Right kidney (tissue), 1 donor: ENCODE measurements at regions not wholly inside any gene's neighbourhood (a gene's known extent, or its start where the extent isn't known, plus 50 kb on each side); places are given as distances from the start of the nearest gene placed in this dataset.
"Not testable (repeated sequence)": the region's sequence is repeated elsewhere in the genome, so short reads cannot be mapped to it uniquely, and the experiment has no call there.

Experiments
- DNase-seq: peaks from one replicate; pipeline ENCODE4 v3.0.0-alpha.2; 2016

DNA sequence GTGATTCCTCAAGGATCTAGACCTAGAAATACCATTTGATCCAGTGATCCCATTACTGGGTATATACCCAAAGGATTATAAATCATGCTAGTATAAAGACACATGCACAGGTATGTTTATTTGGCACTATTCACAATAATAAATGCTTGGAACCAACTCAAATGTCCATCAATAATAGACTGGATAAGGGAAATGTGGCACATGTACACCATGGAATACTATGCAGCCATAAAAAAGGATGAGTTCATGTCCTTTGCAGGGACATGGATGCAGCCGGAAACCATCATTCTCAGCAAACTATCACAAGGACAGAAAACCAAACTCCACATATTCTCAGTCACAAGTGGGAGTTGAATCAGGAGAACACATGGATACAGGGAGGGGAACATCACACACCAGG lies 183.8 kb upstream of the ETV3 start:
- not testable (repeated sequence) for DNase-seq

DNA sequence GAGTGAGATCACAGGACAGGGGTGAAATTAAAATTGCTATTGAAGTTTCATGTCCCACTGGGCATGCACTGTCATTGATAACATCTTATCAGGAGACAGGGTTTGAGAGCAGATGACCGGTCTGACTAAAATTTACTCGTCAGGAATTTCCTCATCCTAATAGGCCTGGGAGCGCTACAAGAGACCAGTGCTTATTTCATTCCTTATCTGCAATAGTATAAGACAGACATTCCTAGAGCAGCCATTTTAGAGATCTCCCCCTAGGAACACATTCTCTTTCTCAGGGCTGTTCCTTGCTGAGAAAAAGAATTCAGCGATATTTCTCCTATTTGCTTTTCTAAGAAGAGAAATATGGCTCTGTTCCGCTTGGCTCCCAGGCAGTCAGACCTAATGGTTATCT lies 181.4 kb upstream of the ETV3 start:
- no peak for DNase-seq

DNA sequence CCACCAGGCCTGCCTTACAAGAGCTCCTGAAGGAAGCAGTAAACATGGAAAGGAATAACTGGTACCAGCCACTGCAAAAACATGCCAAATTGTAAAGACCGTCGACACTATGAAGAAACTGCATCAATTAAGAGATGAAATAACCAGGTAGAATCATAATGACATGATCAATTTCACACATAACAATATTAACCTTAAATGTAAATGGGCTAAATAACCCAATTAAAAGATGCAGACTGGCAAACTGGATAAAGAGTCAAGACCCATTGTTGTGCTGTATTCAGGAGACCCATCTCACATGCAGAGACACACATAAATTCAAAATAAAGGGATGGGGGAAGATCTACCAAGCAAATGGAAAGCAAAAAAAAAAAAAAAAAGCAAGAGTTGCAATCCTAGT lies 179.0 kb upstream of the ETV3 start:
- DNase-seq, result not testable (repeated sequence)

DNA sequence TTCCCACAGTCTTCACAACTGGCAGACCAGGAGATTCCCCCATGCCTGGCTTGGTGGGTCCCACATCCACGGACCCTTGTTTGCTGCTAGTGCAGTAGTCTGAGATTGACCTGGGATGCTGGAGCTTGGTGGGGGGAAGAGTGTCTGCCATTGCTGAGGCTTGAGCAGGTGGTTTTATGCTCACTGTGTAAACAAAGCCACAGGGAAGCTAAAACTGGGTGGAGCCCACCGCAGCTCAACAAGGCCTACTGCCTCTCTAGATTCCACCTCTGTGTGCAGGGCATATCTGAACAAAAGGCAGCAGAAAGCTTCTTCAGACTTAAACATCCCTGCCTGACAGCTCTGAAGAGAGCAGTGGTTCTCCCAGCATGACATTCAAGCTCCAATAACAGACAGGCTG lies 177.3 kb upstream of the ETV3 start:
- DNase-seq, result no peak

DNA sequence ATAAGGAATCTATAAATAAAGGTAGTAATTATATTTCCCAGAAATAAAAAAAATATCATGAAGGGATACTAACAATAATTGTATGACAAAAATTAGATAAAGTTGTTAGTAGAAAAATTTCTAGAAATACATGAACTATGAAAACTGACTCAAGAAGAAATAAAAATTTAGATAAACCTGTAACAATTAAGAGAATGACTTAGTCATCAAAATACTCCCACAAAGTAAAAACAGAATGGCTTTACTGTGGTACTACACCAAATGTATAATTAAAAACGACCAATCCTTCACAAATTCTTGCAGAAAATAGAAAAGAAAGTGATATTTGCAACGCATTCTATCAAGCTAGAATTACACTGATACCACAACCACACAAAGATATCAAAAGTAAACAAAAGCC lies 176.2 kb upstream of the ETV3 start:
- DNase-seq, result no peak

DNA sequence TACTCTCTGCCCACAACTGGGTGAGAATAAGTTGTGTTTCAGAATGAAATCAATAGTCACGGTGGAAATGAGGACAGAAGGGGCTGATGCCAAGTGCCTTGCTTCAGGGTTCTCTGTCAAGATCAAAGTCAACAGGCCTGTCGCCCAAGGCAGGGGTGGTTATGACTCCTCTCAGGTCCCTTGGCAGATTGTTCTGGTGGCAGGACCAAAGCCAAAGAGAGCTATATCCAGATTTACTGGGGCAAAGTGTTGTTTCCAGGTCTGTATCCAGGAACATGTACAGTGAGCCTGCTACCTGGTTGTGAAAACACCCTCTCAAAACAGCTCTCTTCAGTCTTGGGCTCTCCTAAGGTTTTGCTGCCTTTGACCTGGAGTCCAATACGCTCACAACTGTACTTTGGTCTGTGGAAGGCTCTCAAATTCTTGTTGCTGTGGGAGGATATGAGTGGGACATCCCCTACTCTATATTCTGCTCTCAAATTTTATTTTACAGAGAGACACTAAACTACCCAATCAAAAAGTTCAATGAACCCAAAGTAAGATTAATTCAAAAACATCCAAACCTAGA lies 175.1 kb upstream of the ETV3 start:
- DNase-seq, result no peak

DNA sequence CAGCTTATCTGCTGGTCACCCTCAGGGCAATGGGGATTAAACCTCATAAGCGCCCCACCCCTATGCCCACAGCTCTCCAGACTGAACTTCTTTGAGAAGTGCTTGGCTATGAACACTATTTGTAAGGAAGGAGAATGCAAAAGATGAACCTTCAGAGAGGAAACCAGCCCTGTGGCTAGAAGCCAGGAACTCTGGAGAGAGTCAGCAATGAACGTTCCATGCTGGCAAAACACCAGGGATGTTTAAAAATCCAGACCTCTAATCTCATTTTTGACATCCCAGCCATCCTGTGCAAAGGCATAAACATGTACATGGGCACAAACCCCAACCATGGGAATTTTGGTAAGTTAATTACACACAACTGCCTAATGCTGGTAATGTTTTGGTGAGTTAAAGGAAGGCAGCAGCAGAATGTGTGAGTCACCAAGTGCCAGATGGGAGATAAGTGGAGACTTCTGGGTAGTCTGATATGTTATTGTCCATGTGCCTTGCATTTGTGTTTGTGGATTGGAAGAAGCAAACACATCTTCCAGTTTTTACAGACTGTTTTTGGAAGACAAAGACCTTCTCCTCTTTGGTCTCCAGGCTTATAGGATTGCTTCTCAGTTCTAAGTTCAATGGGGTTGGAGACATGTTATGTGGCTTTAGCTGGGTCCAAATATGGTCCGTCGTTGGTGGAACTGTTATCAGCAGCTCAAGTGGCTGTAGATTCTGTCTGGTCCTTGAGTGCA lies 174.1 kb upstream of the ETV3 start:
- no peak for DNase-seq

DNA sequence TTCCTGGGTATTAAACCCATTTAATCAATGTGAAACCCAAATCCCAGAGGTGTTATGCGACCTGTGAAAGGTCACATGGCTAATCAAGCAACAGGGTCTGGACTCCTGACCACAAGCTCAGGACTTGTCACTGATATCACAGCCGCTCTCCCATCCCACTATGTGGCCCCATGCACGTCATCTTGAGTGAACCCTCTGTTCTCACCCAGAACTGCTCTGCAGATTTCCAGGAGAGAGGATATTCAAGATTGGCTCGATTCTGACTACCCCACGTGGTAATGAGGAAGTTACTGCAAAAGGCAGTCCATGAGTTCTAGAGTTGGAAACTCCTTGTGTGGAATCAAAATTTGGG lies 173.5 kb upstream of the ETV3 start:
- no peak for DNase-seq

DNA sequence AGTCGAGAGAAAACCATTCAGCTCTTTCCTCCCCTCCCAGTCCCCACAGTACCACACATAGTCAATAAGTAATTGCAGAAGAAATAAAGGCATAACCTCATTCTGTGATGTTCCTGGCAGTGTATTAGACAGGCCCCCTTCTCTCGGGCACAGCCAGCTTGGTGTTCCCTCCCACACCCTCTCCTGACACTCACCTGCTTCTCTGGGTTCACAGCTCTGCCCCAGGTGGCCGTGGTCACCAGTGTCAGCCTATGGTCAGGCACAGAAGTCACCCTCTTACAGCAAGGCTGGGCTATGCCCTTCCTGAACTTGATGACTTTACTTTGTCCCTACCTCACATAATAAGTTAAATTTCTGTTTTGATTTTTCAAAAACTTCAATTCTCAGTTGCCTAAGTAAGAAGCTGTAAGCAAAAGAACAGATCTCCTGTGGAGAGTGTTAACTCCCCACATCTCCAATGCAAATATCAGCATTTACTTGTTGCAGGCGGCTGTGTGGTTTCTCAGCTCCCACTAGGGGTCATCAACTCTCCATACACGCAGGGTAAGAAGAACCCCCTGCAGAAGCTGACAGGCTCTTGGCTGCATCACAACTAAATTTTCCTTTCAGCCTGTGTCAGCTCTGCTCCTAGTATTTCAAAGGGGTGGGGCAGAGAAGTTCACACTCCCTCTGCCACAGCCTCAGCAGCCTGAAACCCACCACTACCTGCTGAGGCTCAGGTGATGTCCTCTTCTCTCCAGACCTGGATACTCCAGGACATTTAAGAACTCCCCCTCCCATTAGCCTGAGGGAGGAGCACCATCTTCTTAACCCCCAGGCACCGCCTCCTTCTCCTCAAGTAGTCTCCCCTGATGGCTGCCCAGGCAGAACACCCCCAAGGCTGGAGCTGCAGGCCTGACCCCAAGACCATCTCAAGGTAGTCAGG lies 172.9 kb upstream of the ETV3 start:
- peak; percentile 9 for DNase-seq

DNA sequence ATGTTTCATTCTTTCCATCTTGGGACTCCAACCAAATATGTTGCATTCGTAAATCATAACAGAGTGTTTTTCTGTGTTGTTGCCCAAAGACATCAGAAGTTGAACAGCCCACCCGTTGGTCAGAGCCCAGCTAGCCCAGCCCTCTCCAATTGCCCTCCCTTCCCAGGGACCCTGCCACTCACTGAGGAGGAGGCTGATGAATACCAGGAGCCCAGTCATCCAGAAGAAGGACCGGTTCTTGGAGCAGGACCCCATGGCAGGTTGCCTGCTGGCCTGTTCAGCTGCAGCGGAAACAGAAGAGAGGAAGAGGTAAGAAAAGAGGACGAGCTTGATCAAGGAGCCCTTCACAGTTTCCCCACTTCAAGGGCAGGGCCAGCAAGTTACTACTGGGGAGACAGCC lies 172.2 kb upstream of the ETV3 start:
- DNase-seq, result peak; percentile 16

DNA sequence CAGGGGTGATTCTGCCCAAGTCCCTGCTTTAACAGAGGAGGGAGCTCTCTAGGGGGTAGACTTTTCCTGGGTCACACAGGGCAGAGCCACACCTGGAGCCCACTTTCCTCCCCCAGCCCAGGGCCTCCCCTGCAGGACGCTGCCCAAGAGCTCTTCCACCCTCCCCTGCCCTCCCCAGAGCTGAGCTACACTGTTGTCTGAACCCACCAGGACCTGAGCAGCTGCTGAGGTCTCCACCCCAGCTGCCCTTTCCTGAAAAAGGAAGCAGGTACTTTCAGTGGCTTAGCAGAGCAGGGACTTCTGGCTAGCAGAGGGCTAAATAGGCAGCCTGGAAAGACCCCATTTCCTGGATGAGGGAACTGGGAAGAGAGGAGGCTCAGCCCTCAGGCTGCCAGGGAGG lies 169.3 kb upstream of the ETV3 start:
- no peak for DNase-seq

DNA sequence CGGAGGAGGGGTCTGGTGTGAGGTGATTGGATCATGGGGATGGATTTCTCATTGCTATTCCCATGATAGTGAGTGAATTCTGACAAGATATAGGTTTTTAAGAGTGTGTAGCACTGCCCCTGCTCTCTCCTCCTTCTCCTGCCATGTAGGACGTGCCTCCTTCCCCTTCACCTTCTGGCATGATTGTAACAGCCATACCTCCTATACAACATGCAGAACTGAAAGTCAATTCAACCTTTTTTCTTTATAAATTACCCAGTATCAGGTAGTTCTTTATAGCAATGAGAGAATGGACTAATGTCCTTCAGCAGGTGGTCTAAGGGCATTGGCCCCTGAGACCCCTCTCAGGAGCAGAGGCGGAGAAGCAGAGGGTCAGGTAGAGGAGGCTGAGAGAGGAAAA lies 168.7 kb upstream of the ETV3 start:
- DNase-seq, result no peak

DNA sequence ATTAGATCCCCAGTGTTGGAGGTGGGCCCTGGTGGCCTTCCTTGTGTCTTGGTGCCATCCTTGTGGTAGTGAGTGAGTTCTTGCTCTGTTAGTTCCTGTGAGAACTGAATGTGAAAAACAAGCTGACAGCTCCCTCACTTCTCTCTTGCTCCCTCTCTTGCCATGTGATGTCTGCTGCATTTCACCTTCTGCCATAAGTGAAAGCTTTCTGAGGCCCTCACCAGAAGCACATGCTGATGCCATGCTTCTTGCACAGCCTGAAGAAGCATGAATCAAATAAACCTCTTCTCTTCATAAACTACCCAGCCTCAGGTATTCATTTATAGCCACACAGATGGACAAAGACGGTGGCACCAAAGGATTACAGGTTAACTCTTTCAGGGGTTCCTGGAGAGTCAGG lies 166.1 kb upstream of the ETV3 start:
- no peak for DNase-seq

DNA sequence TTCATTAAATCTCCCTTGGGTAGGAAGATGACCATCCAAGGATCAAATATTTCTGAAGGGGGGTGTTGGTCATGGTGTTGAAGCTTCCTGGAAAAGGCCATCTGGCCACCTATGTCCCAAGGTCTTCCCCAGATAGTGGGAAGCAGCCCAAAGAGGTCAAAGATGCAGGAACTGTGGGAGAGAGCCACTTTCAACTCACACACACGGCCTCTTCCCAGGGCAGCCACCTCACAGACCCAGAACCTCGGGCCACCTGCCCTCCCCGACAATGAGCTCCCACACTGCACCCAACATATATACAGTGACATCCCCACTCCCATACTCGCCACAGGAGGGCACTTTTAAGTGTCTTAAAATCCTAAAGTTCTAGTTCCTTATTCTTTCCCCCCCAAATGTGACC lies 164.5 kb upstream of the ETV3 start:
- DNase-seq, result no peak

DNA sequence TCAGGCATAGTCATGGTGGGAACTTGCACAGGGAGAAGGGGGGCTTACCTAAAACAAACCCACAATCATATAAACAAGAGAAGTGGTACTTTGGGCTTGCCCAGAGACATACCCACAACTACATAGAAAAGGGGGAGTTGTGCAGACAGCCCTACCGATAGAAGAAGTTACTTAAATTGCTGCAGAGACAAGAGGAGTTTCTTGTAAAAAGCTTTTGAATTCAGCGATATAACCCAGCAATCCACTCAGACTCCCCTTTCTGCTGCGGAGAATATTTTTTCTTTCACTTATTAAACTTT lies 164.0 kb upstream of the ETV3 start:
- DNase-seq, result no peak

DNA sequence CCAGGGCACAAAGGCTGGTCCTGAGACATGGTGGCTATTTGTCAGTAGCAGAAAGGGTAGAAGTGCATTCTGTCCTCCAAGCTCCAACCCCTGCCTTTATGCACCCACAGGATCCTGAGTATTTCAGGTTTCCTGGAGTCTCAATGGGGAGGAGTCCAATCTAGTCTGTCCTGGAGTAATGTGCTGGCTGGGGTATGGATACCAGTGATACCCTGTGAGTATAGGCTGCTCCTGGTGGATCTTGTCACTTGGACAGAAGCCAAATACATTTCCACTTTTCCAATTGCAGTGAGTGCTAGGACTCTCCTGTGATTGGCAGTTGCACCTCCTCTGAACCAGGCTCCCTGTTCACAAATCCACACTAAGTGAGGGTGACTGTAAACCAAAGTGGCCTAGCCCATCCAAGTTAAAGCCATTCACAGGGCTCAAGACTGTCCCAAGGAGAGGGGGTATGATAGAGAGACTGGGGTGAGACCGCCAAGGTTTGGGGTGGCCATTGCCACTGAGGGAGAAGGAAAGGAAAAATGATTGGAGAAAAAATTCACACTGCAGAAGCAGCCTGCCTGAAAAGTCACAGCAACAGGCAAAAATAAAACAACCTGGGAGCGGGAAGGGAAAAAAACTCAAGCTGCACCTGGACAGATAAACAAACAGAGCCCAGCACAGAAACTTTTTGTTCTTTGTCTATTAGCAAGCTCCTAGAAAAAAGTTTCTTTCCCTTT lies 163.4 kb upstream of the ETV3 start:
- no peak for DNase-seq

DNA sequence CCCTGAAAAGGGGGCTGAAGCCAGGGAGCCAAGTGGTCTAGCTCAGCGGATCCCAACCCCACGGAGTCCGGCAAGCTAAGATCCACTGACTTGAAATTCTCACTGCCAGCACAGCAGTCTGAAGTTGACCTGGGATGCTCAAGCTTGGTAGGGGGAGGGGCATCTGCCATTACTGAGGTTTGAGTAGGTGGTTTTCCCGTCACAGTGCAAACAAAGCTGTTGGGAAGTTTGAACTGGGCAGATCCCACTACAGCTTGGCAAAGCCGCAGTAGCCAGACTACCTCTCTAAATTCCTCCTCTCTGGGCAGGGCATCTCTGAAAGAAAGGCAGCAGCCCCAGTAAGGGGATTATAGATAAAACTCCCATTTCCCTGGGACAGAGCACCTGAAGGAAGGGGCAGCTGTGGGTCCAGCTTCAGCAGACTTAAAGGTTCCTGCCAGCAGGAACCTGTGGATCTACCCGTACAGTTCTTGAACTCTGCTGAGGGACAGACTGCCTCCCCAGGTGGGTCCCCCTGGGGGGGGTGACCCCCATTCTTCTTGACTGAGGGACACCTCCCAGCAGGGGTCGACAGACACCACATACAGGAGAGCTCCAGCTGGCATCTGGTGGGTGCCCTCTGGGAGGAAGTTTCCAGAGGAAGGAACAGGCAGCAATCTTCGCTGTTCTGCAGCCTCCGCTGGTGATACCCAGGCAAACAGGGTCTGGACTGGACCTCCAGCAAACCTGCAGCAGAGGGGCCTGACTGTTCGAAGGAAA lies 156.4 kb upstream of the ETV3 start:
- not testable (repeated sequence) for DNase-seq

DNA sequence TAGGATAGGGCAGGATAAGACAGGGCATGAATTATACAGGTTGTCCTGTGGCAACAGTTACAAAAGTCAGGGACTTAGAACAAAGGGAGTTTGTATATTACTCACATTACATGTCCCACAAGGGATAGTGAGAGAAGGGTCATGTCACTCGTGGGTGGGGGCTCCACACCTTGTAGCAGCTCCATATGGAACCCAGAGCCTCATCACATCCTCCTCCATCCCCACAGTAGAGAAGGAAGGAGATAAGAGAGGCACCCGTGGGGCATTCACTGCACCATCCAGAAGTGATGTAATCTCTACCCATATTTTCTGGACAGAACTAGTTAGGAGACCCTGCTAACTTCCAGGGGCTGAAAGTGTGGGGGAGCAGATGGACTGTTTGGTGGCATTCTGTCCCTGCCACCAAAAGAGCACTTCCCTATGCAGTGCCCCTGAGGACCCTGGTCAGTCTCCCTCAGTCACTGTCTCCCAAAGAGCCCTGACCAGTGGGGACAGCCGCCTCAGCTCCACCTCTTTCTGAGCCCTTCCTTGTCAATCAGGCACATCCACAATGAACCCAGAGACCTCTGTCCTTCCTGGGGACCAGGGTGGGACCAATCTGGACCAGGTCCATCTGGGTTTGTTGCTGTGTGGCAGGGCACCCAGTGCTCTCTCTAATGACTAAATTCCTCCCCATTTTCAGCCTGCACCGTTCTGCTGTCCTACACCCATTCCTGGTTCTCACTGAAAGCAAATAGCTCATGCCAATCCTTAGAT lies 154.8 kb upstream of the ETV3 start:
- no peak for DNase-seq

DNA sequence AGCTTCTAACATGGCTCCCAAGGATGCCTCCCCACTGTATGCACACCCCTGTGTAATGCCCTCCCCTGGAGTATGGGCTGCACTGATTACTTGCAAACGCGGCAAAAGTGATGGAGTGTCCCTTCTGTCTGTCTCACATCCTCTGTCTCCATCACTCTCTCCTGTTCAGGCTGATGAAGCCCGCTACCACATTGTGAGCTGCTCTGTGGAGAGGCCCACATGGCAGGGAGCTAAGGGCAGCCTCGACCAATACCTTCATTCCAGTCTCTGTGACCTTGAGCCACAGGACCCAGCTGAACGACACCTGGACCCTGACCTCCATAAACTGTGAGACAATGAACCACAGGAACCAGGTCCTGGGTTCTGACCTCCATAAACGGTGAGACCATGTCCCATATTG lies 154.1 kb upstream of the ETV3 start:
- DNase-seq, result no peak

DNA sequence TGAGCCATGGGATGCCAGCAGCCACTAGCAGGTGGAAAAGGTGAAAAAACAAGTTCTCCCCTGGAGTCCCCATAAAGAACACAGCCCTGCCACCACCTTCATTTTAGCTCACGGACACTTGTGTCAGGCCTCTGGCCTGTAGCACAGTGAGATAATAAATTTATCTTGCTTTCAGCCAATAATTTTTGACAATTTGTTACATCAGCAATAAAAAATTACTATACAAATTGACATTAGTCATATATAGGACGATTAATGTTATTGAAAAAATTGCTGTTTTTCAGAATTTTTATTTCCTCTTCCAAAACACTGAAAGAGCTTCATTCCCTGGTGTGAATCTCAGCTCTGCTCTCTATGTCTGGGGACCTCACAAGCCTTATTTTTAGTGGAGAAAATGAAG lies 152.9 kb upstream of the ETV3 start:
- no peak for DNase-seq

DNA sequence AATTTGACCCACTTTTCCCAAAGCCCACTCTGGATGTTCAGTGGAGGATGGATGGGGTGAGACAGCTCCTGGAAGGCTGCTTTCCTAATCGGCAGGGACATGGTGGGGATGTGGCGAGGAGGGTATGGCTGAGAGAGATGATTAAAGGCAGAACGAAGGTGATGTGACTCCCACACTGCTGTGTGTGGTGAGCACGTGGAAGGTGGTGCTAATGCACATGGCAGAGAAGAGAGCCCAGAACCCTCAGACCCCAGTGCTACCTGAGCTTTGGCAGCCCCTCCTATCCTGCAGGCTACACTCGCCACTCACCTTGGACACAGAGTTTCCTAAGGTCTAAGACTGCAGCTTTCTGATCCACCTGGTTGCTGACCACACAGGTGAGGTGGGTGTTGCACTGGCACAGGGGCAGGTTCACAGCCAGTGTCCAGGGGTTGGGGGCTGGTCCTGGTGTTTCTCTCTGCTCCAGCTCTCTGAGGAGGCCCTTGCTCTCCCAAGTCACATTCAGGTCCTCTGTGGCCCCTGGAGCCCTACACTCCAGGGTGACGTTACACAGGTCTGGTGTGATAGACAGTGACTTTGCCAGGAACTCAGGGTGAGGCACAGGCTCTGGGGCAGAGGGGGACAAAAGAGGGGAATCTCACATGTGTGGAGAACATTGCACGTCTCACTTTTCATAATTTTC lies 151.4 kb upstream of the ETV3 start:
- no peak for DNase-seq
